T47D (cell line): ENCODE measurements at regions not wholly inside any gene's neighbourhood (a gene's known extent, or its start where the extent isn't known, plus 50 kb on each side); places are given as distances from the start of the nearest gene placed in this dataset.

Experiments
- DNase-seq, 2 experiments: peaks; one replicate each; pipeline versions ENCODE4 v3.0.0 to v3.0.0-alpha.2; 2011 to 2012; ENCODE audit warnings: low read depth in 1 of 2, low spot score in 1 of 2
- JUND ChIP-seq: IDR thresholded peaks from 2 replicates; pipeline ENCODE4 v1.6.1; 2012; ENCODE audit warnings: low read depth
- in situ Hi-C: cut with HindIII; loops from 2 replicates; pipeline ENCODE4 v1.10.0; 2016; ENCODE audit warnings: low sequenced_read_pairs, low pct_unique_long_range_greater_than_20kb

- in situ Hi-C loops = no loop called here
- no peak for TF ChIP-seq JUND
- DNase-seq = no peak
These were observed 132.9 kb downstream of the BARX1 start for GRCh38 chr9:93822229-93822628.

GRCh38 chr9:93821307-93821703, 133.8 kb downstream of the BARX1 start:
- DNase-seq = no peak
- in situ Hi-C loops = no loop called here
- no peak for TF ChIP-seq JUND

GRCh38 chr9:93820667-93821306, 134.4 kb downstream of the BARX1 start:
- in situ Hi-C loops = no loop called here
- TF ChIP-seq JUND = no peak
- peak; percentile 28 to 33 for DNase-seq

- no peak for TF ChIP-seq JUND
- no peak for DNase-seq
- in situ Hi-C loops = no loop called here
These were observed 135.2 kb downstream of the BARX1 start for GRCh38 chr9:93819905-93820304.

- no peak for TF ChIP-seq JUND
- no peak for DNase-seq
- in situ Hi-C loops = no loop called here
These were observed 136.2 kb downstream of the BARX1 start for GRCh38 chr9:93818827-93819472.

- DNase-seq = no peak
- no peak for TF ChIP-seq JUND
- in situ Hi-C loops = no loop called here
These were observed 136.9 kb downstream of the BARX1 start for GRCh38 chr9:93818237-93818636.

GRCh38 chr9:93815677-93816076, 139.5 kb downstream of the BARX1 start:
- no peak for DNase-seq
- no peak for TF ChIP-seq JUND
- in situ Hi-C loops = no loop called here

- no peak for DNase-seq
- TF ChIP-seq JUND = no peak
- in situ Hi-C loops = no loop called here
These were observed 140.0 kb downstream of the BARX1 start for GRCh38 chr9:93815135-93815534.

GRCh38 chr9:93814077-93814956, 140.8 kb downstream of the BARX1 start:
- no peak for DNase-seq
- in situ Hi-C loops = no loop called here
- no peak for TF ChIP-seq JUND

- TF ChIP-seq JUND = no peak
- DNase-seq = no peak
- in situ Hi-C loops = no loop called here
These were observed 141.7 kb downstream of the BARX1 start for GRCh38 chr9:93813221-93814076.

GRCh38 chr9:93812410-93812668, 142.8 kb downstream of the BARX1 start:
- no peak for TF ChIP-seq JUND
- in situ Hi-C loops = no loop called here
- DNase-seq = no peak
